Adrenal gland (tissue), 9 donors: ENCODE measurements at regions not wholly inside any gene's neighbourhood (a gene's known extent, or its start where the extent isn't known, plus 50 kb on each side); places are given as distances from the start of the nearest gene placed in this dataset.

Source experiments
- DNase-seq, 7 donors: peaks; one replicate each; pipeline ENCODE4 v3.0.0-alpha.2; 2019 to 2020
- H3K27ac ChIP-seq, 5 donors: fragments of 200-600 bp; sonication (generic) in 4 of 5; 1 replicate in 3 of 5; 2 replicates in 2 of 5; pipeline versions ENCODE4 v1.5.1 to v1.8.0; 2016 to 2020; ENCODE audit warnings: mild to moderate bottlenecking in 1 of 5
- H3K27me3 ChIP-seq: fragments of 200-600 bp; 2 replicates; pipeline ENCODE4 v1.8.0; 2021
- H3K36me3 ChIP-seq, 2 donors: fragments of 200-600 bp; replicated peaks in 1 of 2; 1 replicate in 1 of 2; 2 replicates in 1 of 2; pipeline versions ENCODE4 v1.5.1 to v1.8.0; 2018 to 2022
- H3K4me1 ChIP-seq, 2 donors: fragments of 200-600 bp; replicated peaks in 1 of 2; 1 replicate in 1 of 2; 2 replicates in 1 of 2; pipeline versions ENCODE4 v1.5.1 to v1.8.0; 2018 to 2021
- H3K4me3 ChIP-seq, 4 donors: fragments of 200-600 bp; sonication (generic) in 3 of 4; one replicate each; pipeline ENCODE4 v1.5.1; 2016 to 2018
- H3K9me3 ChIP-seq, 3 donors: fragments of 200-600 bp; sonication (generic) in 1 of 3; replicated peaks in 1 of 3; 1 replicate in 2 of 3; 2 replicates in 1 of 3; pipeline versions ENCODE4 v1.5.1 to v1.8.0; 2016 to 2021
- POLR2A ChIP-seq, 2 donors: fragments of 450-650 bp; IDR thresholded peaks; one replicate each; pipeline ENCODE4 v1.6.1; 2017; ENCODE audit warnings: antibody characterized with exemption in 2 of 2, mild to moderate bottlenecking in 2 of 2, moderate library complexity in 1 of 2
- WGBS, 4 donors: extraction: QIAGEN DNeasy Blood & Tissue Kit in 2 of 4; methylation state at CpG; one replicate each; pipeline versions ENCODE4 v1.1.5 to v1.1.7; 2013 to 2017; 5-methylcytosine and 5-hydroxymethylcytosine counted together
- intact Hi-C, 2 donors: fragments of 100-400 bp; cut with DNase I; formaldehyde crosslinking; loops; one replicate each; pipeline versions ENCODE4 v1.14.1 to v1.15.0; 2022 to 2023
- TF ChIP-seq, protein P1 (sequence below), 6 experiments: fragments of 450-650 bp in 4 of 6; fragments of 200-600 bp in 2 of 6; sonication (generic) in 1 of 6; IDR thresholded peaks; 1 replicate in 5 of 6; 2 replicates in 1 of 6; pipeline versions ENCODE4 v1.5.1 to v1.8.0; 2016 to 2021; ENCODE audit warnings: antibody characterized with exemption in 6 of 6, mild to moderate bottlenecking in 2 of 6, moderate library complexity in 1 of 6
- donor health status: healthy with polysubstance abuse.
- donor health status: Bipolar disorder and iron deficiency.
- donor health status: DM: yes; HTN: yes; CAD: no.
- donor health status: DM: no; HTN: no; CAD: no.
- donor health status: DM: no; HTN: no; CAD: no.

DNA sequence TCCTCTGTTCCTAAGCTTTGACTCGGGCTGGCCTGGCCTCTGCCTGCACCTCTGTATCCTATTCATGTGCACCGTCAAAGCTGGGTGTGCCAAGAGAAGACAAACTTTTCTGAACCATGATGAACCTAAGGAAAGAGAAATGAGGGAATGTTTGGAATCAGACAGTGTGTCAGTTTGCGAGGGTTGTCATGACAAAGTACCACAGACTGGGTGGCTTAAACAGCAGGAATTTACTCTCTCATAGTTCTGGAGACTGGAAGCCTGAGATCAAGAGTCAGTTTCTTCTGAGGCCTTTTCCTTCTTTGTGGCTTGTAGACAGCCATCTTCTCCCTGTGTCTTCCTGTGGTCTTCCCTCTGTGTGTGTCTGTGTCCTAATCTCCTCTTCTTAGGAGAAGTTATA lies 129.0 kb downstream of the KATNIP start:
- WGBS, 4 donors: 92 to 97% (median 96%) methylated on average over 3 of the region's 3 CpGs
- no peak overlapping the region for H3K27ac ChIP-seq
- H3K9me3 ChIP-seq: no peaks in the 10 kb centered on the region
- intact Hi-C loops: no loop called here
- H3K4me1 ChIP-seq: no peaks in the 10 kb centered on the region
- H3K36me3 ChIP-seq: peaks cover 0 to 28% of the 10 kb centered on the region in 2 donors
- TF ChIP-seq, protein P1, sequence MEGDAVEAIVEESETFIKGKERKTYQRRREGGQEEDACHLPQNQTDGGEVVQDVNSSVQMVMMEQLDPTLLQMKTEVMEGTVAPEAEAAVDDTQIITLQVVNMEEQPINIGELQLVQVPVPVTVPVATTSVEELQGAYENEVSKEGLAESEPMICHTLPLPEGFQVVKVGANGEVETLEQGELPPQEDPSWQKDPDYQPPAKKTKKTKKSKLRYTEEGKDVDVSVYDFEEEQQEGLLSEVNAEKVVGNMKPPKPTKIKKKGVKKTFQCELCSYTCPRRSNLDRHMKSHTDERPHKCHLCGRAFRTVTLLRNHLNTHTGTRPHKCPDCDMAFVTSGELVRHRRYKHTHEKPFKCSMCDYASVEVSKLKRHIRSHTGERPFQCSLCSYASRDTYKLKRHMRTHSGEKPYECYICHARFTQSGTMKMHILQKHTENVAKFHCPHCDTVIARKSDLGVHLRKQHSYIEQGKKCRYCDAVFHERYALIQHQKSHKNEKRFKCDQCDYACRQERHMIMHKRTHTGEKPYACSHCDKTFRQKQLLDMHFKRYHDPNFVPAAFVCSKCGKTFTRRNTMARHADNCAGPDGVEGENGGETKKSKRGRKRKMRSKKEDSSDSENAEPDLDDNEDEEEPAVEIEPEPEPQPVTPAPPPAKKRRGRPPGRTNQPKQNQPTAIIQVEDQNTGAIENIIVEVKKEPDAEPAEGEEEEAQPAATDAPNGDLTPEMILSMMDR (IDR thresholded peaks at IDR 0.05): no peak
- no peak for TF ChIP-seq POLR2A (IDR thresholded peaks at IDR 0.05)
- H3K27me3 ChIP-seq: no peaks in the 10 kb centered on the region
- no peak for DNase-seq
- H3K4me3 ChIP-seq: no peak overlapping the region

DNA sequence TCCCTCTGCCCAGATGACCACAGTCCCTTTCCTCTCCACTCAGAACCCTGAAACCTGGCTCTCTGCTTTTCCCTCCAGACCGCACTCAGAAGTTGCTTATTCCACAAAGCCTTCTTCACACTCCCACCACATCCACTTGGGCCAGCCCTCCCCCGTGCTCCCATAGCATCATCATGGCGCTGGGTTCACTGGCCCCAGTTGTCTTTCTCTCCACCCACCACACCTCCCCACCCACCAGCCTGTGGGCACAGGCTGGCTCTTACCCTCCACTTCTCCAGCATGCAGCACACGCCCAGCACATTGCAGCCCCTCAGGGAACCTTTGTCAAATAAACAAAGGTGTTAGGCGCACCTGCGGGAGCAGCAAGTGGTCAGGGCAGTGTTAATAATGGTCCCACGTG lies 130.0 kb downstream of the KATNIP start:
- Histone ChIP-seq H3K9me3 (no peaks in the 10 kb centered on the region), H3K4me3 (no peak overlapping the region), H3K27me3 (no peaks in the 10 kb centered on the region), H3K36me3 (peaks cover 0 to 28% of the 10 kb centered on the region in 2 donors), H3K27ac (no peak overlapping the region), H3K4me1 (no peaks in the 10 kb centered on the region)
- WGBS, 4 donors: 90 to 93% (median 91%) methylated on average over 4 to 7 of the region's 7 CpGs
- TF ChIP-seq, protein P1 (IDR thresholded peaks at IDR 0.05): no peak
- TF ChIP-seq POLR2A (IDR thresholded peaks at IDR 0.05): no peak
- no peak for DNase-seq
- intact Hi-C loops: no loop called here

GRCh38 chr16:27681681-27682080 lies 131.7 kb downstream of the KATNIP start:
- Histone ChIP-seq H3K36me3 (peaks cover 0 to 28% of the 10 kb centered on the region in 2 donors), H3K4me3 (no peak overlapping the region), H3K27me3 (no peaks in the 10 kb centered on the region), H3K9me3 (no peaks in the 10 kb centered on the region), H3K4me1 (no peaks in the 10 kb centered on the region), H3K27ac (no peak overlapping the region)
- intact Hi-C loops: no loop called here
- WGBS, 4 donors: 95 to 100% (median 97%) methylated on average over 5 of the region's 5 CpGs
- TF ChIP-seq, protein P1 (IDR thresholded peaks at IDR 0.05): no peak
- no peak for TF ChIP-seq POLR2A (IDR thresholded peaks at IDR 0.05)
- no peak for DNase-seq

- no peaks in the 10 kb centered on the region for H3K9me3 ChIP-seq
- intact Hi-C loops: no loop called here
- no peak for DNase-seq
These were observed 134.1 kb downstream of the KATNIP start for GRCh38 chr16:27684047-27684446.

More at GRCh38 chr16:27684047-27684446, 134.1 kb downstream of the KATNIP start:
- H3K27me3 ChIP-seq: no peaks in the 10 kb centered on the region
- no peaks in the 10 kb centered on the region for H3K4me1 ChIP-seq
- peaks cover 0 to 17% of the 10 kb centered on the region in 2 donors for H3K36me3 ChIP-seq
- H3K27ac ChIP-seq: no peak overlapping the region
- WGBS, 4 donors: 83 to 100% (median 91%) methylated on average over 2 of the region's 2 CpGs
- H3K4me3 ChIP-seq: no peak overlapping the region
- TF ChIP-seq, protein P1 (IDR thresholded peaks at IDR 0.05): no peak
- no peak for TF ChIP-seq POLR2A (IDR thresholded peaks at IDR 0.05)
